HCT116 (cell line): ENCODE measurements at regions not wholly inside any gene's neighbourhood (a gene's known extent, or its start where the extent isn't known, plus 50 kb on each side); places are given as distances from the start of the nearest gene placed in this dataset.

Experiments used
- ATAC-seq: fragments of 200-7000 bp; cut with Tn5 transposase; 2 replicates; pipeline ENCODE4 v1.9.1; 2020; ENCODE audit warnings: mild to moderate bottlenecking, moderate library complexity
- BruUV-seq: library from RNA; stranded (reverse); fragments of 400-500 nt; replicated peaks from 2 replicates; lab custom pipeline; 2021; lab: Mats Ljungman, UMichigan
- CTCF ChIA-PET: fragments of 300-600 bp; sonication (Branson Sonifier 250); formaldehyde crosslinking; loops from one replicate; lab custom pipeline; 2021; ENCODE audit warnings: antibody characterized with exemption; lab: Charles Lee
- POLR2A ChIA-PET: fragments of 300-600, 350-600 bp; sonication (Branson Sonifier 250); formaldehyde crosslinking; loops from one replicate; lab custom pipeline; 2021; ENCODE audit warnings: antibody characterized with exemption; lab: Charles Lee
- RAD21 ChIA-PET, 2 experiments: fragments of 300-600 bp; sonication (Branson Sonifier 250); formaldehyde crosslinking; loops; one replicate each; lab custom pipeline; 2023; ENCODE audit warnings: low total read pairs in 2 of 2; ENCODE audit not compliant: uncharacterized antibody in 2 of 2, unreplicated experiment in 2 of 2, low non-redundant PET in 1 of 2; lab: Charles Lee
- DNase-seq: peaks from one replicate; pipeline ENCODE4 v3.0.0-alpha.2; 2010; ENCODE audit warnings: low read depth, low spot score
- H2AFZ ChIP-seq: fragments of 200-600 bp; shearing (Covaris generic), sonication (generic); 2 replicates; pipeline ENCODE4 v1.6.1; 2017; ENCODE audit warnings: low read depth, mixed run types, mixed read lengths, antibody characterized with exemption, low read length; ENCODE audit not compliant: poor library complexity, severe bottlenecking
- H3K27ac ChIP-seq: 2 replicates; pipeline ENCODE4 v1.5.1; 2012; ENCODE audit warnings: low read depth, low read length
- H3K27me3 ChIP-seq: fragments of 200-600 bp; sonication (generic); 2 replicates; pipeline ENCODE4 v1.6.1; 2016; ENCODE audit warnings: mixed run types, low read length, mixed read lengths; ENCODE audit not compliant: insufficient read depth
- H3K36me3 ChIP-seq, 2 experiments: fragments of 200-500 bp in 1 of 2; fragments of 200-600 bp in 1 of 2; sonication (Bioruptor generic) in 1 of 2; sonication (generic) in 1 of 2; 2 replicates each; pipeline versions ENCODE4 v1.5.1 to v1.6.1; 2014 to 2016; ENCODE audit warnings: low read length in 2 of 2, inconsistent platforms in 1 of 2, mixed read lengths in 1 of 2, mixed run types in 1 of 2; ENCODE audit not compliant: insufficient read depth in 2 of 2, control insufficient read depth in 1 of 2
- H3K4me1 ChIP-seq, 2 experiments: fragments of 200-600 bp in 1 of 2; sonication (generic) in 1 of 2; 2 replicates each; pipeline versions ENCODE4 v1.5.1 to v1.6.1; 2012 to 2017; ENCODE audit warnings: low read length in 2 of 2, inconsistent platforms in 1 of 2, mild to moderate bottlenecking in 1 of 2, mixed read lengths in 1 of 2, mixed run types in 1 of 2, moderate library complexity in 1 of 2; ENCODE audit not compliant: insufficient read depth in 2 of 2, control insufficient read depth in 1 of 2
- H3K4me2 ChIP-seq: fragments of 200-600 bp; sonication (generic); 2 replicates; pipeline ENCODE4 v1.6.1; 2017; ENCODE audit warnings: mixed run types, low read length, mixed read lengths
- H3K4me3 ChIP-seq, 2 experiments: fragments of 200-600 bp in 1 of 2; sonication (generic) in 1 of 2; replicated peaks in 1 of 2; 2 replicates each; pipeline ENCODE4 v1.5.1; 2011 to 2016; ENCODE audit warnings: low read length in 2 of 2, control low read depth in 1 of 2, low read depth in 1 of 2, mild to moderate bottlenecking in 1 of 2, mixed read lengths in 1 of 2, mixed run types in 1 of 2
- H3K79me2 ChIP-seq: fragments of 200-600 bp; sonication (generic); 2 replicates; pipeline ENCODE4 v1.6.1; 2017; ENCODE audit warnings: mild to moderate bottlenecking, mixed run types, low read length, moderate library complexity, mixed read lengths; ENCODE audit not compliant: insufficient read depth
- H3K9ac ChIP-seq: fragments of 200-600 bp; sonication (generic); 2 replicates; pipeline ENCODE4 v1.6.1; 2016; ENCODE audit warnings: low read length, mixed read lengths
- H3K9me2 ChIP-seq: fragments of 200-600 bp; sonication (generic), shearing (Covaris generic); 2 replicates; pipeline ENCODE4 v1.6.1; 2017; ENCODE audit warnings: mixed run types, mild to moderate bottlenecking, moderate library complexity; ENCODE audit not compliant: insufficient read depth
- H3K9me3 ChIP-seq, 2 experiments: fragments of 200-500 bp in 1 of 2; fragments of 200-600 bp in 1 of 2; sonication (Bioruptor generic) in 1 of 2; sonication (generic) in 1 of 2; 2 replicates each; pipeline ENCODE4 v1.6.1; 2014 to 2017; ENCODE audit warnings: low read length in 2 of 2, mixed read lengths in 2 of 2, inconsistent platforms in 1 of 2, low read depth in 1 of 2, mild to moderate bottlenecking in 1 of 2, mixed run types in 1 of 2, moderate library complexity in 1 of 2; ENCODE audit not compliant: control insufficient read depth in 1 of 2, insufficient read depth in 1 of 2
- H4K20me1 ChIP-seq: fragments of 200-600 bp; sonication (generic), shearing (Covaris generic); 2 replicates; pipeline ENCODE4 v1.6.1; 2017; ENCODE audit warnings: mixed run types, mild to moderate bottlenecking, moderate library complexity; ENCODE audit not compliant: insufficient read depth
- CEBPB ChIP-seq: IDR thresholded peaks from 2 replicates; pipeline ENCODE4 v1.6.1; 2012; ENCODE audit warnings: low read depth
- REST ChIP-seq: IDR thresholded peaks from 2 replicates; pipeline ENCODE4 v1.6.1; 2012; ENCODE audit warnings: low read depth
- SIN3A ChIP-seq: IDR thresholded peaks from 2 replicates; pipeline ENCODE4 v1.6.1; 2012; ENCODE audit warnings: low read depth
- SRF ChIP-seq: IDR thresholded peaks from 2 replicates; pipeline ENCODE4 v1.6.1; 2012; ENCODE audit warnings: low read depth
- ZBTB33 ChIP-seq: IDR thresholded peaks from 2 replicates; pipeline ENCODE4 v1.6.1; 2011; ENCODE audit warnings: mild to moderate bottlenecking, low read length, moderate library complexity; ENCODE audit not compliant: insufficient replicate concordance; ENCODE audit errors: extremely low read depth
- intact Hi-C: fragments of 100-400 bp; cut with micrococcal nuclease; formaldehyde crosslinking; loops from 2 replicates; pipeline ENCODE4 v1.10.0; 2022

GRCh38 chrX:84721416-84721815 is 219.2 kb upstream of the HDX start:
- no peak overlapping the region for H3K27ac ChIP-seq
- CTCF ChIA-PET, result no interaction called here
- intact Hi-C loops, result no loop called here

More at GRCh38 chrX:84721416-84721815, 219.2 kb upstream of the HDX start:
- DNase-seq (no peak), ATAC-seq (no peak)
- Histone ChIP-seq H3K4me3 (no peak overlapping the region), H3K9ac (no peak overlapping the region), H3K9me3 (no peaks in the 10 kb centered on the region), H2AFZ (no peak overlapping the region), H3K79me2 (no peaks in the 10 kb centered on the region), H3K4me2 (no peak overlapping the region), H3K36me3 (no peaks in the 10 kb centered on the region), H4K20me1 (no peaks in the 10 kb centered on the region), H3K4me1 (no peaks in the 10 kb centered on the region), H3K9me2 (no peaks in the 10 kb centered on the region), H3K27me3 (no peaks in the 10 kb centered on the region)
- TF ChIP-seq CEBPB, result no peak
- TF ChIP-seq SIN3A, result no peak
- no peak for TF ChIP-seq ZBTB33
- TF ChIP-seq SRF, result no peak
- TF ChIP-seq REST, result no peak
- ChIA-PET RAD21 (no interaction called here), POLR2A (no interaction called here)
- BruUV-seq, result no TSS peak
